Posterior cingulate gyrus (tissue), 11 donors: ENCODE measurements at regions not wholly inside any gene's neighbourhood (a gene's known extent, or its start where the extent isn't known, plus 50 kb on each side); places are given as distances from the start of the nearest gene placed in this dataset.
"Not testable (repeated sequence)": the region's sequence is repeated elsewhere in the genome, so short reads cannot be mapped to it uniquely, and the experiment has no call there.

Experiments
- DNase-seq, 10 donors: peaks; one replicate each; pipeline versions ENCODE4 v3.0.0 to v3.0.0-alpha.2; 2020 to 2021; ENCODE audit warnings: mixed read lengths in 3 of 10
- intact Hi-C: fragments of 100-400 bp; cut with DNase I; formaldehyde crosslinking; loops from one replicate; pipeline ENCODE4 v1.15.1; 2023

DNA sequence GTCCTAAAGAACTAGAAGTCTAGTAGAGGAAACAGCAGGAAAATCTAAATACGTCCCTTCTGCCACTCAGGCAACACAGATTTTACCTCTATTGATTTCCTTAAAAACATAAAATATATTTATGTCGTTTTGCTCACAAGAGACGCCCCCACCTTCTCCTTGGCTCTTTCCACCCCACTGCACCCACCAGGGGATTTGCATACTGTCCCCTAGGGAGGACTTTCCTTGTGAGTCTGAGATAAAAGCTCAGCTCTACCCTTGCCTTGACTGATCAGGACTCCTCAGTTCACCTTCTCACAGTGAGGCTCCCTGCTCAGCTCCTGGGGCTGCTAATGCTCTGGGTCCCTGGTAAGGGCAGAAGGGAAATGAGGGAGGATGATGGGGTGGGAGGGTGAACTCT lies 1488.1 kb downstream of the RPIA start:
- intact Hi-C loops, result not testable (repeated sequence)

GRCh38 chr2:90207454-90208058 lies 1516.1 kb downstream of the RPIA start:
- DNase-seq, result no peak

More for the DNA sequence above, 1488.1 kb downstream of the RPIA start:
- not testable (repeated sequence) for DNase-seq

GRCh38 chr2:90209009-90209408 lies 1517.5 kb downstream of the RPIA start:
- DNase-seq, result no peak

More at GRCh38 chr2:90207454-90208058, 1516.1 kb downstream of the RPIA start:
- intact Hi-C loops, result no loop called here

DNA sequence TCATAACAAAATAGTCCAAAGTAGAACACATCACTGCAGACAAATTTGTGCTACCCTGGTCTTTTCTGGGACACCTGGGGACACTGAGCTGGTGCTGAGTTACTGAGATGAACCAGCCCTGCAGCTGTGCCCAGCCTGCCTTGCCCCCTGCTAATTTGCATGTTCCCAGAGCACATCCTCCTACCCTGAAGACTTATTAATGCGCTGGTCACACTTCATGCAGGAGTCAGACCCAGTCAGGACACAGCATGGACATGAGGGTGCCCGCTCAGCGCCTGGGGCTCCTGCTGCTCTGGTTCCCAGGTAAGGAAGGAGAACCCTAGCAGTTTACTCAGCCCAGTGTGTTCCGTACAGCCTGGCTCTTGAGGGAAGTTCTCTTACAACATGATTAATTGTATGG lies 1518.3 kb downstream of the RPIA start:
- no peak for DNase-seq
- intact Hi-C loops, result no loop called here

More at GRCh38 chr2:90209009-90209408, 1517.5 kb downstream of the RPIA start:
- intact Hi-C loops, result no loop called here

DNA sequence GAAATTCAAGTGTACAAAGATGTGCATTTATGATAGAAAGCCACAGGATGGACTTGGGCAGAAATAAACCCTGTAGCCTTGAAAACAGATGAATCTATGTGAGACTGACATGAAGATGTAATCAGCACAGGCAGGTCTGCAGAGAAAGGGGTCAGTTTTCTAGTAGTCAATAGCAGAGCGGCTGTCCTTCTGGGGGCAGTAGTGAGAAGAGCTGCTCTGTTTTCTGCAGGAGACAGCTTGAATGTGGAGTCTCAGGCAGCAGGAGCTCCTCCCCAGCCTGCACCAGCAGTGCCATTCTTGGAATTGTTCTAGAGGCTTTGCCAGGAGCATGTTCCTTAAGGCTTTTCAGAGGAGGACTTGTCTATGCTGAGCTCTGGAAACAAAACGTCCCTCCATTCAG lies 1524.4 kb downstream of the RPIA start:
- DNase-seq, intact Hi-C loops: not testable (repeated sequence)

GRCh38 chr2:90216801-90217200 lies 1525.3 kb downstream of the RPIA start:
- intact Hi-C loops, DNase-seq: not testable (repeated sequence)

DNA sequence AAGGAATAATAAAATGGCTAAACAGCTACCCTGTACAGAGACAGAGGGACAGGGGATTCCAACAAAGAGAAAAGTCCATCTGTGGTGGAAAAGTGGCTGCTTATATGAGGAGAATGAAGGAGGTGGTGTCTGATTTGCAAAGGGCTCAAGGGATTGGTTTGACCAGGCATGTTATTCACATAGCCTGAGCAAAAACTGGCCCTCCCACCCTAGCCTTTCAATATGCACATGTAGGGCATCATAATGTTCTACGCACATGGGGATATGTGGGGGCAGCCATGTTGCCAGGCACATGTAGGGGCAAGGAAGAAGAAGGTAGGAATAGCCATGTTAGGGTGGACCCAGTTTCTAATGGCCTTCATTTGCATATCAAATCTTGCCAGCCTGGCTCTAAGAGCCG lies 1527.1 kb downstream of the RPIA start:
- DNase-seq, intact Hi-C loops: not testable (repeated sequence)

DNA sequence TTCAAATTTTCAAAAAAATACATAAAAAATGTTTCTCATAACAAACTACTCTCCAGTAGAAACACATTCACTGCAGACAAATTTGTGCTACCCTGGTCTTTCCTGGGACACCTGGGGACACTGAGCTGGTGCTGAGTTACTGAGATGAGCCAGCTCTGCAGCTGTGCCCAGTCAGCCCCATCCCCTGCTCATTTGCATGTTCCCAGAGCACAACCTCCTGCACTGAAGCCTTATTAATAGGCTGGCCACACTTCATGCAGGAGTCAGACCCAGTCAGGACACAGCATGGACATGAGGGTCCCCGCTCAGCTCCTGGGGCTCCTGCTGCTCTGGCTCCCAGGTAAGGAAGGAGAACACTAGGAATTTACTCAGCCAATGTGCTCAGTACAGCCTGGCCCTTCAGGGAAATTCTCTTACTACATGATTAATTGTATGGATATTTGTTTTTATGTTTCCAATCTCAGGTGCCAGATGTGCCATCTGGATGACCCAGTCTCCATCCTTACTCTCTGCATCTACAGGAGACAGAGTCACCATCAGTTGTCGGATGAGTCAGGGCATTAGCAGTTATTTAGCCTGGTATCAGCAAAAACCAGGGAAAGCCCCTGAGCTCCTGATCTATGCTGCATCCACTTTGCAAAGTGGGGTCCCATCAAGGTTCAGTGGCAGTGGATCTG lies 1529.3 kb downstream of the RPIA start:
- peak in 1 of 10 donors; percentile 62 for DNase-seq
- intact Hi-C loops, result not testable (repeated sequence)

- intact Hi-C loops, result no loop called here
- no peak for DNase-seq
Observed at GRCh38 chr2:90221300-90221651, 1529.8 kb downstream of the RPIA start.

- DNase-seq, intact Hi-C loops: not testable (repeated sequence)
Observed at GRCh38 chr2:90224767-90225166, 1533.3 kb downstream of the RPIA start.

DNA sequence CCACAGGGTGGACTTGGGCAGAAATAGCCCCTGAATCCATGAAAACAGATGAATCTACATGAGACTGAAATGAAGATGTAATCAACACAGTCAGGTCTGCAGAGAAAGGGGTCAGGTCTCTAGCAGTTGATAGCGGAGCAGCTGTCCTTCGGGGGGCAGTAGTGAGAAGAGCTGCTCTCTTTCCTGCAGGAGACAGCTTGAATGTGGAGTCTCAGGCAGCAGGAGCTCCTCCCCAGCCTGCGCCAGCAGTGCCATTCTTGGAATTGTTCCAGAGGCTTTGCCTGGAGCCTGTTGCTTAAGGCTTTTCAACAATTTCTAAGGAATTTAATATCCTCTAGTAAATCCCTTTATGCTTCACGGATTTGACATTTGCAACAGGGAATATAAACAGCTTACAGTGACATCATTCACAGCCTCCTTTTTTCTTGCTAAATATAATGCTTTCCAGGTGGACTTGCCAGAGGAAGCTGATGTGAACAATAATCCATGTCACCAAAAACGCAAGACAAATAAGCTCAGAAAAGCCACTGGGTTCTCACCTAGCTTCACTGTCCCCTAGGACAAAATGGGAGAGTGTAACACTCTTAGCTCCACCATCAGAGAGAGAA lies 1535.1 kb downstream of the RPIA start:
- peak in 5 of 10 donors; percentile 18 to 92 (median 59) for DNase-seq
- intact Hi-C loops, result not testable (repeated sequence)

- intact Hi-C loops, DNase-seq: not testable (repeated sequence)
Observed at GRCh38 chr2:90231199-90231598, 1539.7 kb downstream of the RPIA start.

GRCh38 chr2:90235452-90235851 lies 1544.0 kb downstream of the RPIA start:
- intact Hi-C loops, DNase-seq: not testable (repeated sequence)

DNA sequence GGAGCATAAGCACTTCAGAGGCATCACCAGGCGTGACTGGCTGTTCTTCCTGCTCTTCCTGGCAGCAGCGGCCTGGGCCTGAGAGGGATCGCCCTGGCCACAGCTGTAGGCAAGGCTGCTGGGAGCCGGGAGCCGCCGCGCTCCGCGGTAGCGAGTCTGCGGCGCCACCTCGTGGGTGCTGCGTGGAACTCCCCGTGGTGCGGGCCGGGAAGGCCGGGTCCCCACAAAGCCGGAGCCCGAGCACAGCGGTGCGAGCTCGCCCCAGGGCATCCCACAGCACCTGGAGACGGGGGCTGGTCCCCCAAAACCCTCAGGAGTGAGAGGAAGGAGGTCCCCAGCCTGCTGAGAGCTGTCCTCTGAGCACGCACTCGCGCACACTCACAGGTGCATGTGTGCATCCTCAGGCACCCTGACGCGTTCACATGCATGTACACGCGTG lies 1546.5 kb downstream of the RPIA start:
- intact Hi-C loops, result not testable (repeated sequence)
- peak; percentile 49 to 95 (median 61) for DNase-seq

- intact Hi-C loops, result not testable (repeated sequence)
Observed at GRCh38 chr2:90238505-90239230, 1547.2 kb downstream of the RPIA start.

DNA sequence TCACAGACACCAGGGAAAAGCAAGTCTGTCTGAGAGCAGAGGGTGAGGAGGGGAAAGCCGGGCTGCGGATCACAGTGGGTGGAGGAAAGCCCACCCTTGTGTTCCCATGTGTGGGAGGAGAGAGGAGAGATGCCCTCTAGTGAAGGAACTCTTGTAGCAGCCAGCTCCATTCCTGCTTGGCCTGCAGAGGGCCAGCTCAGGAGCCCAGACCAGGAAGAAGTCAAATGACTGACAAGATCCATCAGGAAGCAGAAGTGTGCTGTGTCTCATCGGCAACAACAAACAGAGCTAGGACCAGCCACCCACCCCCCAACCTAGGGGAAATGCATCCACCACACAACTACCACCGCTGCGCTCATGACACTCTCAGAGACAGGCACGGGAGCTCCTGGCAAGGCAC lies 1548.3 kb downstream of the RPIA start:
- intact Hi-C loops, DNase-seq: not testable (repeated sequence)

More at GRCh38 chr2:90238505-90239230, 1547.2 kb downstream of the RPIA start:
- DNase-seq, result peak in 2 of 10 donors; percentile 47 to 59

GRCh38 chr2:90244902-90245765 lies 1553.7 kb downstream of the RPIA start:
- intact Hi-C loops, result not testable (repeated sequence)
- peak in 3 of 10 donors; percentile 28 to 72 (median 48) for DNase-seq

DNA sequence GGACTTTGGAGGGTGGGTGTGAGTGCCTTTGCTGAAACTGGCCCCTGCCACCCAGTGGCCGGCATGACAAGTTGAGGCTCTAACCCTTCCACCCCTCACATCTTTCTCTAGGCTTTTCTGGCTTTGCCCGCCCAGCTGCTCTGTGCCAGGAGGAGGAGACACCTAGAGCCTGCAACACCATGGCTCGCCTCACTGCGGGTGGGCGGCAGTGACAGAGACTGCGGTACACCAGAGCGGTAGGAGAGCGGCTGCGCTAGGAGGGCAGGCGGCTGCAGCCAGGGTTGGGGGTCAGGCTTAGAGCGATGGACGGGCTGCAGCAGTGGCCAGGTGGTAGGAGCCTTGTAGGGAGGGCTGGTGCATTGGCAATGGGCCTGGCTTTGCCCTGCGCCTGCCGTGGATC lies 1556.9 kb downstream of the RPIA start:
- intact Hi-C loops, result not testable (repeated sequence)
- DNase-seq, result peak in 2 of 10 donors; percentile 38 to 50

DNA sequence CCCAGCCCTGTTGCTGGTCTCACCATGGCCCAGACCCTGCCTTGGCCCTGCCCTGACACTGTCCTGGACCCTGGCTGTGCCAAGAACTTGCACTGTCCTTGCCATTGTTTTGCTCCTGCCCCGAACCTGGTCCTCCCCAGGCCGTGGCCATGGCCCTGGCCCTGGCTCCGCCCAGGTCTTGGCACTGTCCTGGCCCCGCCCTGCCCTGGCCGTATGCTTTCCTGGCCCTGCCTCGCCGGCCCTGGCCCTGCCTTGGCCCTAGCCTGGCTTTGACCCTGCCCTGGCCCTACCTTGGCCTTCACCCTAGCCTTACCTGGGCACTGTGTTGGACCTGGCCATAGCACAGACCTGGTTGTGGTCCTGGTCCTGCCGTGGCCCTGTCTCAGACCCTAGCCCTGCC lies 1558.9 kb downstream of the RPIA start:
- intact Hi-C loops, result not testable (repeated sequence)
- DNase-seq, result peak in 2 of 10 donors; percentile 59 to 70

GRCh38 chr2:90251576-90251975 lies 1560.1 kb downstream of the RPIA start:
- DNase-seq, result peak in 2 of 10 donors; percentile 47 to 64
- intact Hi-C loops, result not testable (repeated sequence)
